D721Med (cell line): ENCODE measurements at regions not wholly inside any gene's neighbourhood (a gene's known extent, or its start where the extent isn't known, plus 50 kb on each side); places are given as distances from the start of the nearest gene placed in this dataset.
"Not testable (repeated sequence)": the region's sequence is repeated elsewhere in the genome, so short reads cannot be mapped to it uniquely, and the experiment has no call there.

Experiments used
- DNase-seq: peaks from one replicate; pipeline ENCODE4 v3.0.0; 2011; ENCODE audit warnings: low spot score; ENCODE audit not compliant: insufficient read length
- FAIRE-seq: peaks from 2 replicates; lab custom pipeline; 2011; peaks lifted over from hg19 to GRCh38; lab: Jason Lieb, UNC
- TF ChIP-seq, protein P1 (sequence below): IDR thresholded peaks from 2 replicates; pipeline ENCODE4 v1.5.1; 2012; ENCODE audit warnings: mild to moderate bottlenecking, control low read depth; ENCODE audit not compliant: insufficient read depth; ENCODE audit errors: missing control alignments

- FAIRE-seq, result no peak
- TF ChIP-seq, protein P1, sequence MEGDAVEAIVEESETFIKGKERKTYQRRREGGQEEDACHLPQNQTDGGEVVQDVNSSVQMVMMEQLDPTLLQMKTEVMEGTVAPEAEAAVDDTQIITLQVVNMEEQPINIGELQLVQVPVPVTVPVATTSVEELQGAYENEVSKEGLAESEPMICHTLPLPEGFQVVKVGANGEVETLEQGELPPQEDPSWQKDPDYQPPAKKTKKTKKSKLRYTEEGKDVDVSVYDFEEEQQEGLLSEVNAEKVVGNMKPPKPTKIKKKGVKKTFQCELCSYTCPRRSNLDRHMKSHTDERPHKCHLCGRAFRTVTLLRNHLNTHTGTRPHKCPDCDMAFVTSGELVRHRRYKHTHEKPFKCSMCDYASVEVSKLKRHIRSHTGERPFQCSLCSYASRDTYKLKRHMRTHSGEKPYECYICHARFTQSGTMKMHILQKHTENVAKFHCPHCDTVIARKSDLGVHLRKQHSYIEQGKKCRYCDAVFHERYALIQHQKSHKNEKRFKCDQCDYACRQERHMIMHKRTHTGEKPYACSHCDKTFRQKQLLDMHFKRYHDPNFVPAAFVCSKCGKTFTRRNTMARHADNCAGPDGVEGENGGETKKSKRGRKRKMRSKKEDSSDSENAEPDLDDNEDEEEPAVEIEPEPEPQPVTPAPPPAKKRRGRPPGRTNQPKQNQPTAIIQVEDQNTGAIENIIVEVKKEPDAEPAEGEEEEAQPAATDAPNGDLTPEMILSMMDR, result no peak
Observed at GRCh38 chr16:29307598-29308507, 98.7 kb downstream of the NPIPB11 start.

DNA sequence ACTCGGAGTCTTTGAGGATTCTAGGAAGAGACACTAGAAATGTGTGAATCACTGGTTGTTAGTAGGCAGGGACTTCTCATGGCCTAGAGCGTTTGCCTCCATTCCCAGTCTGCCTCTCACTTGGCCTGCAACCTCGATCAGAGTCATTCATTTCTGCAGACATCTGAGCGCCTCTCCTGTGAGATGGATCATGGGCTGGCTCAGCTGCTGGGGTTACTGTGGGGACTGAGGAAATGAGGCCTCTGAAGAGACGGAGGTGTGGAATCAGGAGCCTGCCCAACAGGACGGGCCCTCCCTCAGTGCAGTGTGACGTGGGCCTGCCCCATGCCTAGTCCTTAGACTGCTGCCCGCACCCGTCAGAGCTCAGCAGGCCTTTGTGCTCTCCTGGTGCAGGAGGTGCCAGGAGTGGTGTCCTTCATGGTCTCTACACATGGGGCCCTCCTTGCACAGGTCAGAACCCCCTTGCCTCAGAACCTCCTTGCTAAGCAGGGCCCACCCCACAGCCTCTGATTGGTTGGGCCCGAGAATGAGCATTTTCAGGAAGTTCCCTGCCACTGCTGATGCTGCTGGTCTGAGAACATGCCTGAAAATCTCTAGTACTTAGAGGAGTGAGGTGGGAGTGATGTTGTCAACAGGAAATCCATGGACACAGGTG lies 99.4 kb downstream of the NPIPB11 start:
- TF ChIP-seq, protein P1, result no peak
- DNase-seq, result no peak
- no peak for FAIRE-seq

More at GRCh38 chr16:29307598-29308507, 98.7 kb downstream of the NPIPB11 start:
- no peak for DNase-seq

- no peak for FAIRE-seq
- DNase-seq, result no peak
- TF ChIP-seq, protein P1, result no peak
Observed at GRCh38 chr16:29306201-29306600, 100.3 kb downstream of the NPIPB11 start.

- not testable (repeated sequence) for FAIRE-seq, DNase-seq
Observed at GRCh38 chr16:29305018-29305417, 101.5 kb downstream of the NPIPB11 start.

GRCh38 chr16:29304251-29304650 lies 102.3 kb downstream of the NPIPB11 start:
- no peak for FAIRE-seq

DNA sequence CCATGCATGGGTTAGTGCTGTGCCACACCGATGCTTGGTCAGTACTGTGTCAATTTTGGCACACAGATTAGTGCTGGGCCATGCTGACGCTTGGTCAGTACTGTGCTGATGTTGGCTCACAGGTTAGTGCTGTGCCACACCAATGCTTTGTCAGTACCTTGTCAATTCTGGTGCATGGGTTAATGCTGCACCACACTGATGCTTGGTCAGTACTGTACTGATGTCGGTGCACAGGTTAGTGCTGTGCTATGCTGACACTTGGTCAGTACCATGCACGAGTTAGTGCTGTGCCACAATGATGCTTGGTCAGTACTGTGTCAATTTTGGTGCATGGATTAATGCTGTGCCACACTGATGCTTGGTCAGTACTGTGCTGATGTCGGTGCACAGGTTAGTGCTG lies 103.0 kb downstream of the NPIPB11 start:
- no peak for DNase-seq
- TF ChIP-seq, protein P1, result no peak
- no peak for FAIRE-seq

More at GRCh38 chr16:29304251-29304650, 102.3 kb downstream of the NPIPB11 start:
- TF ChIP-seq, protein P1, result no peak
- no peak for DNase-seq

GRCh38 chr16:29302976-29303375 lies 103.5 kb downstream of the NPIPB11 start:
- FAIRE-seq (no peak), DNase-seq (no peak)
- TF ChIP-seq, protein P1, result no peak

DNA sequence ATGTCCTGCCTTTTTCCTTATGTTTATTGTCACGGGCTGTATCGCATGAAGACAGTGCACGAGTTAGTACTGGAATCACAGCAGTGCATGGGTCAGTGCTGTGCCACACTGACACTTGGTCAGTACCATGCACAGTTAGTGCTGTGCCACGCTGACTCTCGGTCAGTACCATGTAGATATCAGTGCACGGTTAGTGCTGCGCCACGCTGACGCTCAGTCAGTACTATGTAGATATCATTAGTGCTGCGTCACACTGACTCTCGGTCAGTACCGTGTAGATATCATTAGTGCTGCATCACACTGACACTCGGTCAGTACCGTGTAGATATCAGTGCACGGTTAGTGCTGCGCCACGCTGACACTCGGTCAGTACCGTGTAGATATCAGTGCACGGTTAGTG lies 104.1 kb downstream of the NPIPB11 start:
- not testable (repeated sequence) for DNase-seq, FAIRE-seq

- DNase-seq, FAIRE-seq: not testable (repeated sequence)
Observed at GRCh38 chr16:29301662-29302285, 104.7 kb downstream of the NPIPB11 start.

GRCh38 chr16:29300541-29301535 lies 105.7 kb downstream of the NPIPB11 start:
- DNase-seq, FAIRE-seq: not testable (repeated sequence)
